ENCODE measurements at regions not wholly inside any gene's neighbourhood (a gene's known extent, or its start where the extent isn't known, plus 50 kb on each side); places are given as distances from the start of the nearest gene placed in this dataset.

DNA sequence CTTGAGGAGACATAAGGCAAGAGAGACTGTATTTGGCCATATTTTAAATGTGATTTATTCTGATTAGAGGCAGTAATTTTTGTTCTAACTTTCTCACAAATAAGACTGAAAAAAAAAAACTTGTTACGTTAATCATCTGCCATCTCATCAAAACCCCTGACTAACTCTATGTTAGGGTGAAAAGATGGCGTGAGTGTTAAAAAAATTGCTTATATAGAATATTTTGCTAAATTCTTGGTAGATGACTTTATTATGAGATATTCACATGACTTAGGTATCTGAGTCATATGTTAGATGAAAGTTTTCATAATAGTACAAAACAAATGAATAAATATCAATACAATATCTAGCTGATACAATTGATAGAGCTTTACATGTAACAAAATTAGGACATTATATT, 1508.7 kb upstream of the TMEFF2 start:
- TF ChIP-seq, protein P1, sequence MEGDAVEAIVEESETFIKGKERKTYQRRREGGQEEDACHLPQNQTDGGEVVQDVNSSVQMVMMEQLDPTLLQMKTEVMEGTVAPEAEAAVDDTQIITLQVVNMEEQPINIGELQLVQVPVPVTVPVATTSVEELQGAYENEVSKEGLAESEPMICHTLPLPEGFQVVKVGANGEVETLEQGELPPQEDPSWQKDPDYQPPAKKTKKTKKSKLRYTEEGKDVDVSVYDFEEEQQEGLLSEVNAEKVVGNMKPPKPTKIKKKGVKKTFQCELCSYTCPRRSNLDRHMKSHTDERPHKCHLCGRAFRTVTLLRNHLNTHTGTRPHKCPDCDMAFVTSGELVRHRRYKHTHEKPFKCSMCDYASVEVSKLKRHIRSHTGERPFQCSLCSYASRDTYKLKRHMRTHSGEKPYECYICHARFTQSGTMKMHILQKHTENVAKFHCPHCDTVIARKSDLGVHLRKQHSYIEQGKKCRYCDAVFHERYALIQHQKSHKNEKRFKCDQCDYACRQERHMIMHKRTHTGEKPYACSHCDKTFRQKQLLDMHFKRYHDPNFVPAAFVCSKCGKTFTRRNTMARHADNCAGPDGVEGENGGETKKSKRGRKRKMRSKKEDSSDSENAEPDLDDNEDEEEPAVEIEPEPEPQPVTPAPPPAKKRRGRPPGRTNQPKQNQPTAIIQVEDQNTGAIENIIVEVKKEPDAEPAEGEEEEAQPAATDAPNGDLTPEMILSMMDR (IDR thresholded peaks at IDR 0.05; ENCODE audit: control extremely low read depth in 1 of 3, insufficient read depth in 1 of 3, low read depth in 1 of 3, low read length in 3 of 3) = no peak
- TF ChIP-seq BACH1 (IDR thresholded peaks at IDR 0.05; ENCODE audit: low read length) (no peak), JUND (IDR thresholded peaks at IDR 0.05; ENCODE audit: low read length) (no peak), POLR2AphosphoS5 (IDR thresholded peaks at IDR 0.05; ENCODE audit: low read depth, low read length) (no peak), POLR2A (IDR thresholded peaks at IDR 0.05; ENCODE audit: control extremely low read depth in 1 of 2, low read depth in 2 of 2, low read length in 2 of 2) (no peak), SP4 (IDR thresholded peaks at IDR 0.05; ENCODE audit: low read length) (no peak), SIRT6 (IDR thresholded peaks at IDR 0.05; ENCODE audit: low read length) (no peak), SIX5 (IDR thresholded peaks at IDR 0.05; ENCODE audit: low read depth, low read length) (no peak), YY1 (IDR thresholded peaks at IDR 0.05; ENCODE audit: low read depth, low read length) (no peak)
